ENCODE measurements at regions not wholly inside any gene's neighbourhood (a gene's known extent, or its start where the extent isn't known, plus 50 kb on each side); places are given as distances from the start of the nearest gene placed in this dataset.
"Not testable (repeated sequence)": the region's sequence is repeated elsewhere in the genome, so short reads cannot be mapped to it uniquely, and the experiment has no call there.

DNA sequence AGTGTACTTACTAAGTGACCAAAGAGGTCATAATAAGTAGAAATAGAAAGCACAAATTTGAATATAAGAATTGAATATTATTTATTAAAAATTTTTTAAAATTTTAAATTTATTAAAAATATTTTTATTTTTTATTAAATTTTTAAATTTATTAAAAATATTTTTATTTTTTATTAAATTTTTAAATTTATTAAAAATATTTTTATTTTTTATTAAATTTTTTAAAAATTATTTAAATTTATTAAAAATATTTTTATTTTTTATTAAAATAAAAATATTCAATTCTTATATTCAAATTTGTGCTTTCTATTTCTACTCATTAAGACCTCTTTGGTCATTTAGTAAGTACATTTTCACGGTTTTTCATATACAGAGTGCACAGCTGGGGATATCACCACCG lies 366.5 kb downstream of the PTH2R start:
- TF ChIP-seq BRCA1 (IDR thresholded peaks at IDR 0.05; ENCODE audit: low read depth, low read length); RNF2 (IDR thresholded peaks at IDR 0.05; ENCODE audit: borderline replicate concordance, low read depth, low read length, missing control alignments, poor library complexity, severe bottlenecking); PHF8 (conservative IDR thresholded peaks at IDR 0.05; ENCODE audit: low read depth, low read length); POLR2A (IDR thresholded peaks at IDR 0.05; ENCODE audit: control extremely low read depth in 1 of 2, low read depth in 2 of 2, low read length in 2 of 2); POLR2AphosphoS5 (IDR thresholded peaks at IDR 0.05; ENCODE audit: low read depth, low read length); GABPA (IDR thresholded peaks at IDR 0.05; ENCODE audit: borderline replicate concordance, insufficient read depth, low read length); HDAC2 (IDR thresholded peaks at IDR 0.05; ENCODE audit: borderline replicate concordance in 1 of 2, low read depth in 2 of 2, low read length in 2 of 2); KDM1A (IDR thresholded peaks at IDR 0.05; ENCODE audit: borderline replicate concordance, low read length); GTF2F1 (IDR thresholded peaks at IDR 0.05; ENCODE audit: borderline replicate concordance, low read depth, low read length); EZH2 (IDR thresholded peaks at IDR 0.05; ENCODE audit: low read depth, low read length, severe bottlenecking); EP300 (IDR thresholded peaks at IDR 0.05; ENCODE audit: borderline replicate concordance in 1 of 2, low read depth in 2 of 2, low read length in 2 of 2): not testable (repeated sequence)
- TF ChIP-seq, protein P1, sequence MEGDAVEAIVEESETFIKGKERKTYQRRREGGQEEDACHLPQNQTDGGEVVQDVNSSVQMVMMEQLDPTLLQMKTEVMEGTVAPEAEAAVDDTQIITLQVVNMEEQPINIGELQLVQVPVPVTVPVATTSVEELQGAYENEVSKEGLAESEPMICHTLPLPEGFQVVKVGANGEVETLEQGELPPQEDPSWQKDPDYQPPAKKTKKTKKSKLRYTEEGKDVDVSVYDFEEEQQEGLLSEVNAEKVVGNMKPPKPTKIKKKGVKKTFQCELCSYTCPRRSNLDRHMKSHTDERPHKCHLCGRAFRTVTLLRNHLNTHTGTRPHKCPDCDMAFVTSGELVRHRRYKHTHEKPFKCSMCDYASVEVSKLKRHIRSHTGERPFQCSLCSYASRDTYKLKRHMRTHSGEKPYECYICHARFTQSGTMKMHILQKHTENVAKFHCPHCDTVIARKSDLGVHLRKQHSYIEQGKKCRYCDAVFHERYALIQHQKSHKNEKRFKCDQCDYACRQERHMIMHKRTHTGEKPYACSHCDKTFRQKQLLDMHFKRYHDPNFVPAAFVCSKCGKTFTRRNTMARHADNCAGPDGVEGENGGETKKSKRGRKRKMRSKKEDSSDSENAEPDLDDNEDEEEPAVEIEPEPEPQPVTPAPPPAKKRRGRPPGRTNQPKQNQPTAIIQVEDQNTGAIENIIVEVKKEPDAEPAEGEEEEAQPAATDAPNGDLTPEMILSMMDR (IDR thresholded peaks at IDR 0.05; ENCODE audit: control extremely low read depth in 1 of 3, insufficient read depth in 1 of 3, low read depth in 1 of 3, low read length in 3 of 3) = not testable (repeated sequence)
- TF ChIP-seq, protein P2, sequence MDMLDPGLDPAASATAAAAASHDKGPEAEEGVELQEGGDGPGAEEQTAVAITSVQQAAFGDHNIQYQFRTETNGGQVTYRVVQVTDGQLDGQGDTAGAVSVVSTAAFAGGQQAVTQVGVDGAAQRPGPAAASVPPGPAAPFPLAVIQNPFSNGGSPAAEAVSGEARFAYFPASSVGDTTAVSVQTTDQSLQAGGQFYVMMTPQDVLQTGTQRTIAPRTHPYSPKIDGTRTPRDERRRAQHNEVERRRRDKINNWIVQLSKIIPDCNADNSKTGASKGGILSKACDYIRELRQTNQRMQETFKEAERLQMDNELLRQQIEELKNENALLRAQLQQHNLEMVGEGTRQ (IDR thresholded peaks at IDR 0.05; ENCODE audit: low read length) = not testable (repeated sequence)
